ENCODE measurements at regions not wholly inside any gene's neighbourhood (a gene's known extent, or its start where the extent isn't known, plus 50 kb on each side); places are given as distances from the start of the nearest gene placed in this dataset.

DNA sequence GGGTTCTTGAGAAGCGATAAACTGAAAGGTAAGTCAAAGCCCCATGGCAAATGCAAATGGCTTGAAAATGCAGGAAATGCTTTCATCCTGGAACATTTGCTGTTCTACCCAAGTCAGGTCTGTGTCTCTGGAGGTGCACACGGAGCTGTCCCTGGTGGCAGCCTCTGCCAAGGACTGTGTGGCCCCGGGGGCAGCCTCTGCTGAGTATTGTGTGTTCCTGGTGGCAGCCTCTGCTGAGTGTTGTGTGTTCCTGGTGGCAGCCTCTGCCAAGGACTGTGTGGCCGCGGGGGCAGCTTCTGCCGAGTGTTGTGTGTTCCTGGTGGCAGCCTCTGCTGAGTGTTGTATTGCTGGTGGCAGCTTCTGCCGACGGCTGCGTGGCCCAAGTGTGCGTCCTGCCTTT, 135.6 kb upstream of the ALKAL2 start:
- no peak for DNase-seq
- Histone ChIP-seq H3K36me3 (replicated peaks in 1 of 2; ENCODE audit: insufficient read depth in 1 of 2, low read depth in 2 of 2) (no peaks in the 10 kb centered on the region), H3K4me3 (no peak overlapping the region), H3K27me3 (no peaks in the 10 kb centered on the region), H3K27ac (no peak overlapping the region), H3K4me1 (no peaks in the 10 kb centered on the region), H3K9me3 (no peaks in the 10 kb centered on the region)
- ATAC-seq = no peak
- intact Hi-C loops (cut with DNase I) = no loop called here
- TF ChIP-seq POLR2A (IDR thresholded peaks at IDR 0.05) = no peak
- TF ChIP-seq, protein P1, sequence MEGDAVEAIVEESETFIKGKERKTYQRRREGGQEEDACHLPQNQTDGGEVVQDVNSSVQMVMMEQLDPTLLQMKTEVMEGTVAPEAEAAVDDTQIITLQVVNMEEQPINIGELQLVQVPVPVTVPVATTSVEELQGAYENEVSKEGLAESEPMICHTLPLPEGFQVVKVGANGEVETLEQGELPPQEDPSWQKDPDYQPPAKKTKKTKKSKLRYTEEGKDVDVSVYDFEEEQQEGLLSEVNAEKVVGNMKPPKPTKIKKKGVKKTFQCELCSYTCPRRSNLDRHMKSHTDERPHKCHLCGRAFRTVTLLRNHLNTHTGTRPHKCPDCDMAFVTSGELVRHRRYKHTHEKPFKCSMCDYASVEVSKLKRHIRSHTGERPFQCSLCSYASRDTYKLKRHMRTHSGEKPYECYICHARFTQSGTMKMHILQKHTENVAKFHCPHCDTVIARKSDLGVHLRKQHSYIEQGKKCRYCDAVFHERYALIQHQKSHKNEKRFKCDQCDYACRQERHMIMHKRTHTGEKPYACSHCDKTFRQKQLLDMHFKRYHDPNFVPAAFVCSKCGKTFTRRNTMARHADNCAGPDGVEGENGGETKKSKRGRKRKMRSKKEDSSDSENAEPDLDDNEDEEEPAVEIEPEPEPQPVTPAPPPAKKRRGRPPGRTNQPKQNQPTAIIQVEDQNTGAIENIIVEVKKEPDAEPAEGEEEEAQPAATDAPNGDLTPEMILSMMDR (IDR thresholded peaks at IDR 0.05) = no peak
- 50 to 62% methylated on average over 10 of the region's 10 CpGs for WGBS, 2 donors

DNA sequence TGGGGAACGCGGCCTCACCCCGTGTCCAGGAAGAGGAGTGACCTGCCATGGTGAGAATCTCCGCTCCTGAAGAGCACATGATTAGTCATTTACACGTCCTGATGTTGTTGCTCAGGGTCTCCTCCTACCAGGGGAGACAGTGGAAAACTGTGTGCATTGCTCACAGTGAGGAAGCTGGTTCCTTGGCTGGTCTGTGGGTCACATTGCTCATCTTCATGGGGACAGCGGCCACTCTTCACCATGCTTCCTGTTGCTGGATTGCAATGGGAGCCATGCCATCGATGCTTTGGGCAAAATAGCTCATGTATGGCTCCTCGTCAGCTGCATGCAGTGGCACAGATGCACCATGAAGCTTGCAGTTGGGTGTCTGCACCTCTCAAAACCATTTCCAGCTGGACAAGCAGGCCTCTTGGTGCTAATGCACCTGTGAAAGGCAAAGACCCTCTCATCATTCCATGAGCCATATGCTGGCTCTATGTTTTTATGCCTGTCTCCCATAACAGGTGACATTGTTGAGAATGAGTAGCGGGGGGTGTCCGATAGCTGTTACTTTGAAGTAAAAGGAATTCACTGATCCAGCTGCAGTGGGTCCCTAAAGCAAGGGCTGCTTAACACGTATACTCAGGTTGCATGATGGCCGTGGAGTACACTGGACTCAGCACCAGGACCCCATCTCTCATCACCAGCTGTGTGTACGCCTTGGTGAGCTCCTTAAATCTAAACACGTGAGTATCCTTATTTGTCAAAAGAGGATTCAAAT, 135.0 kb upstream of the ALKAL2 start:
- TF ChIP-seq, protein P1 (IDR thresholded peaks at IDR 0.05) = no peak
- no peak for TF ChIP-seq POLR2A (IDR thresholded peaks at IDR 0.05)
- no peak for ATAC-seq
- Histone ChIP-seq H3K4me3 (no peak overlapping the region), H3K36me3 (replicated peaks in 1 of 2; ENCODE audit: insufficient read depth in 1 of 2, low read depth in 2 of 2) (no peaks in the 10 kb centered on the region), H3K27me3 (no peaks in the 10 kb centered on the region), H3K27ac (no peak overlapping the region), H3K9me3 (no peaks in the 10 kb centered on the region), H3K4me1 (no peaks in the 10 kb centered on the region)
- WGBS, 2 donors = 71 to 86% methylated on average over 13 to 14 of the region's 14 CpGs
- no peak for DNase-seq
- intact Hi-C loops (cut with DNase I) = no loop called here

DNA sequence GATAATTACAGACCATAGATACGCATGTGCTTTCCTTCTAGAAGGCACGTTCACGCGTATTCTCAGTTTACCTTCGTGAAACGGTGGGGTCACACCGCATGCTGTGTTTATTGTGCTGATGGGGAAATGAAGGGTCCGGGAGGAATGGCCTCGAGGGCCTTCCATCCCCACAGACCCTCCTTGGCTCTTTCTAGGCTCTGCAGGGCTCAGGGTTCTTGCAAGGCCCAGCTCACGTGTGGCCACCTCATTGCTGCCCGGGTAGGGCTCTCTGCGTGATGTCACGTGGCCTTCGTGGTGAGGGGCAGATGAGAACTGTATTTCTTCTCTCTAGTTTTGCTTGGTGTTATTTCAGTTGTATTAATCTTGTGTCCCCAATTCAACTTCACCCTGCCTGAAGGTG, 133.5 kb upstream of the ALKAL2 start:
- TF ChIP-seq, protein P1 (IDR thresholded peaks at IDR 0.05) = no peak
- no peak for TF ChIP-seq POLR2A (IDR thresholded peaks at IDR 0.05)
- H3K27ac ChIP-seq = no peak overlapping the region
- H3K36me3 ChIP-seq (replicated peaks in 1 of 2; ENCODE audit: insufficient read depth in 1 of 2, low read depth in 2 of 2) = no peaks in the 10 kb centered on the region
- no peak overlapping the region for H3K4me3 ChIP-seq
- no peaks in the 10 kb centered on the region for H3K4me1 ChIP-seq
- ATAC-seq = no peak
- 85 to 92% methylated on average over 14 of the region's 14 CpGs for WGBS, 2 donors
- no peaks in the 10 kb centered on the region for H3K27me3 ChIP-seq
- intact Hi-C loops (cut with DNase I) = no loop called here
- no peaks in the 10 kb centered on the region for H3K9me3 ChIP-seq
- no peak for DNase-seq

DNA sequence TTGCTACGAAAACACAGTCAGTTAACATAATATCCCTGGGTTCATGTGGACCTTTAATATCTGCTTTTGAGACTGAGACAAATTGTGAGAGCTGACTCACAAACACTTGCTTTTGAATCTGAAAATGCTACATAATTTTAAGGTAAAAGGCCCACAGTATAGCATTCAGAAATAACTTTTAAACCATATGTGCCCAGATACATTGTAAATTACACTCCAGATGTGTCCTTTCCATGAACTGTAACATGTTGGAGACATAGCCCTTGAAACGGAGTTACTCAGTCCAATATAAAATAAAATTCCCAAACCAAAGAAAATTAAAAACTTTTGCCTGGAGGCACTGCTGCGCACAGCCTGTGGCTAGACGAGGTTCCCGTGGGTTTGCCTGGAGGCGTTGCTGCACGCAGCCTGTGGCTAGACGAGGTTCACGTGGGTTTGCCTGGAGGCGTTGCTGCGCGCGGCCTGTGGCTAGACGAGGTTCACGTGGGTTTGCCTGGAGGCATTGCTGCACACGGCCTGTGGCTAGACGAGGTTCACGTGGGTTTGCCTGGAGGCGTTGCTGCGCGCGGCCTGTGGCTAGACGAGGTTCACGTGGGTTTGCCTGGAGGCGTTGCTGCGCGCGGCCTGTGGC, 131.9 kb upstream of the ALKAL2 start:
- TF ChIP-seq POLR2A (IDR thresholded peaks at IDR 0.05) = no peak
- TF ChIP-seq, protein P1 (IDR thresholded peaks at IDR 0.05) = no peak
- H3K27ac ChIP-seq = no peak overlapping the region
- H3K36me3 ChIP-seq (replicated peaks in 1 of 2; ENCODE audit: insufficient read depth in 1 of 2, low read depth in 2 of 2) = no peaks in the 10 kb centered on the region
- H3K27me3 ChIP-seq = no peaks in the 10 kb centered on the region
- DNase-seq (no peak), ATAC-seq (no peak)
- no peaks in the 10 kb centered on the region for H3K9me3 ChIP-seq
- 86 to 91% methylated on average over 9 to 20 of the region's 28 CpGs for WGBS, 2 donors
- intact Hi-C loops (cut with DNase I) = no loop called here
- H3K4me3 ChIP-seq = no peak overlapping the region
- no peaks in the 10 kb centered on the region for H3K4me1 ChIP-seq

DNA sequence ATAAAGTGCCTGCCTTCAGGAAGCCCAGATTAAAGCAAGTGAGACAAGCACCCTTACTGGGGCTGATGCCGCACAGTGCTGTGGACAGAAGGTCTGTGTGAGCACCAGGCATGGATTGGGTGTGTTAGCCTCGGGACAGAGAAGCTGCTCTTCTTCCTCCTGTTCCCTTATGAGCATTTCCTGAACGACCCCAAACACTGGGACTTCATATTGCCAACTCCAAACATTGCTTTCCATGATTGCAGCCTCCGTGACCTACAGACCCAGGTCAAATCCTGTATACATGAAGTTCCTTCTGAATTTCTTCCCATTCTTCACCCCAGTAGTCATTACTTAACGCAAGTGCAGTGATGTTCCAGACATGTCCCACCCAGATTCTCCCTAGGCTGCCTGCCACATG, 129.8 kb upstream of the ALKAL2 start:
- Histone ChIP-seq H3K4me1 (no peaks in the 10 kb centered on the region), H3K9me3 (no peaks in the 10 kb centered on the region), H3K27me3 (no peaks in the 10 kb centered on the region), H3K36me3 (replicated peaks in 1 of 2; ENCODE audit: insufficient read depth in 1 of 2, low read depth in 2 of 2) (no peaks in the 10 kb centered on the region), H3K4me3 (no peak overlapping the region), H3K27ac (no peak overlapping the region)
- 60 to 63% methylated on average over 5 of the region's 5 CpGs for WGBS, 2 donors
- DNase-seq (no peak), ATAC-seq (no peak)
- intact Hi-C loops (cut with DNase I) = no loop called here
- TF ChIP-seq, protein P1 (IDR thresholded peaks at IDR 0.05) = no peak
- TF ChIP-seq POLR2A (IDR thresholded peaks at IDR 0.05) = no peak

Data from body of pancreas (tissue), 4 donors.